SHP77 treated with DMSO at 0.1 percent for 48 hours (cell line): ENCODE measurements at regions not wholly inside any gene's neighbourhood (a gene's known extent, or its start where the extent isn't known, plus 50 kb on each side); places are given as distances from the start of the nearest gene placed in this dataset.

Source experiments
- DNase-seq: peaks from one replicate; lab custom pipeline; 2025; lab: John Stamatoyannopoulos, UW

DNA sequence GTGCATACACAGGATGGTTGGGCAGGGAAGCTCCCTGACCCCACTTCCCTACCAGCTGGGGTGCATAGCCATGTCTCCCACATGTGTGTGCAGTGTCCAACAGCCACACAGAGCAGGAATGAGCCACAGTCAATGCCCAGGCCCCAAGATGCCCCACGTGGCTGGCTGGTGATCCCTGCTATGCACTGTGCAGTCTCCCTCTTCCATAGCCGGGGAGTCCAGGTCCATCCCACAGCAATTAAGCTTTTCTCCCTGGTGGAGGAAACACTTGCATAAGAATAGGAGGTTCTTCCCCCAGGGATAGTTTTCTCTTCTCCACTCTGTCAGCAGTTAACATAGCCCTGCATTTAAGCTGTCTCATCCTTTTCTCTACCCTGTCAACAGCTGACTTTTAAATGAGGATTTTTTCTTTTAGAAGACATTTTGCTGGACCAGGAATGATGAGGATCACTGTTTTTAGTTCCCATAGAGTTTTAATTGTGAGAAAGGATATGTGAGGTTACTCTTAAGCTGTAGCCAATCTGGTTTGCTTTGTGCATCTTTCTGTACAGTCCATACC lies 396.5 kb upstream of the VWC2 start:
- DNase-seq: no peak

DNA sequence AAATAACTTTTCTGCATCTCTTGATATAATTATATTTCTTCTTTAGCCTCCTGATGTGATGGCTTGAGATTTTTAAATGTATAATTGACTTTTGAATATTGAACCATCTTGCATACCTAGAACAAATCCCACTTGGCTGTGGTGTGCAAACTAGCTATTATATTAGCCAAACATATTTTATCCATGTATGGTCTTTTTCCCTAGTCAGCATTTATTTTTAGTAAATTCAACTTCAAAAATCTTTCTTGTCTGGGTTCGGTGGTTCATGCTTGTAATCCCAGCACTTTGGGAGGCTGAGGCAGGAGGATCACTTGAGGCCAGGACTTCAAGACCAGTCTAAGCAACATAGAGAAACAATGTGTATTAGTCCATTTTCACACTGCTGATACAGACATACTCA lies 386.6 kb upstream of the VWC2 start:
- DNase-seq: no peak

GRCh38 chr7:49389871-49390479 lies 383.5 kb upstream of the VWC2 start:
- DNase-seq: no peak

- no peak for DNase-seq
Measured at GRCh38 chr7:49396229-49396628, 377.2 kb upstream of the VWC2 start.

DNA sequence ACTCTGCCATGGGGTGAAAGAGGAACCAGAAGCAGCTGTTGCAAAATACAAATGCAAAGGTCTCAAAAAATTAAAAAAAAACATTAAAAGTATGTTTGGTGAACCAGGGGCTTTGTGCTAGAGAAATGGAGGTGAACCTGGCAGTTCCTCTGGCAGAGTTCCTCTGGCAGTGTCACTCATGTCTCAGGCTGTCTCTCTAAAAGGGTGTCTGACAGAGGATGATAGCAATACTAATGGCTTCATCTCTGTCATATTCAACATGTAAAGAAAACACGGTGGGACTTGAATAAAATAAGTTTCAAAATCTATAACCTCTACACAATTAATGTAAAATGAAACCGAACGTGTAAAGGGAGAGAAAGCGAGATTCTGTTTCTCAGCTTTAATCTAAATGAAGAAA lies 375.7 kb upstream of the VWC2 start:
- DNase-seq: no peak

DNA sequence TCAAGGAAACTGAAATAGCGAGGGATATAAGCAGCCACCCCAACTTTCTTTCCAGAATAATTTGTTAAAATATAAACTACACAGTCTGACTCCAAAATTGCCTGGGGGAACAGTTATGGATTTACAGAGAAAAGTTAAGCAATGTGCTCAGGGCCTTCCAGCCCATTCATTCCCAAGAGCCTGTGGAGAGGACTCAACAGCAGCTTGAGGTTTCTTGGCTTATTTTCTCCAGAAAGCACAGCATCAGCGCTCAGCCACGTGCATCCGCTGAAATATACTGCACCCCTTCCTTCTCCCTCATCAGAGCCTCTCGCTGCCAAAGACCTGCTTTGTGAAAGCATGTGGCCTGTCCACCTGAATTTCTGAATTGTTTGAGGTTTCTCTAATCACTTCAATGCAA lies 375.2 kb upstream of the VWC2 start:
- DNase-seq: no peak

- no peak for DNase-seq
Measured at GRCh38 chr7:49398746-49399145, 374.7 kb upstream of the VWC2 start.

- no peak for DNase-seq
Measured at GRCh38 chr7:49400891-49401550, 372.4 kb upstream of the VWC2 start.

- DNase-seq: no peak
Measured at GRCh38 chr7:49403844-49404243, 369.6 kb upstream of the VWC2 start.

GRCh38 chr7:49407205-49407604 lies 366.2 kb upstream of the VWC2 start:
- no peak for DNase-seq

DNA sequence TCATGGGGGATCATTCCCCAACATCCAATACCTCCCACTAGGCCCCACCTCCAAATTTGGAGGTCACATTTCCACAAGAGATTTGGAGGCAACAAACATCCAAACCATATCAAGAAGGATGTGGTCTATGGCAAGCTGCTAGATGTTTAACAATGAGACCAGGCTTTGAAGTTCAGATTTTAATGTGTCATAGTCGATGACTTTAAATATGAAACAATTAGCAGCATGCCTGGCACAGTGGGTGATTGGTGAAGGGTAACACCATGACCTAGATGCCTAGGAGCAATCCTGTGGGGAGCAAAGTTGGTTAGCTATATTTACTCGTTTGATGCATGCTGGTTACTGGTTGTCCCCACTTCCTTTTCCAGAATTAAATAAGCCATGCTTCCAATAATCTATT lies 356.4 kb upstream of the VWC2 start:
- no peak for DNase-seq

DNA sequence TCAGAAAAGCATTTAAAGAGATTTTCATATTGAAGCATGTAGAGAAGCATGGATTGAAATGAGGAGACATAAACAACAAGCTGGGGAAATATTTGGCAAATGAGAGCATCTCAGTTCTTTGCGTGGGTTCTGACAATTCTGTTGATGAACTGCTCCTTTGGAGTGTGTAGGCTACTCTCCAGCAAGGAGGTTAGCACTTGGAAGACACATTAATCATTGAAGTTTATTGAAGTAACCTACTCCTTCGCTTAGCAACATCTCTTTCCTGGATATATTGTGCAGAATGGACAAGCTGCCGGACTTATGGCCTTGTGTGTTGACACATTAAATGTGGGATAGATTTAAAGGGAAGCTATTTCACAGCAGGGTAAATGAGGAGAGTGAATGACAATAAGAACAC lies 354.5 kb upstream of the VWC2 start:
- no peak for DNase-seq

DNA sequence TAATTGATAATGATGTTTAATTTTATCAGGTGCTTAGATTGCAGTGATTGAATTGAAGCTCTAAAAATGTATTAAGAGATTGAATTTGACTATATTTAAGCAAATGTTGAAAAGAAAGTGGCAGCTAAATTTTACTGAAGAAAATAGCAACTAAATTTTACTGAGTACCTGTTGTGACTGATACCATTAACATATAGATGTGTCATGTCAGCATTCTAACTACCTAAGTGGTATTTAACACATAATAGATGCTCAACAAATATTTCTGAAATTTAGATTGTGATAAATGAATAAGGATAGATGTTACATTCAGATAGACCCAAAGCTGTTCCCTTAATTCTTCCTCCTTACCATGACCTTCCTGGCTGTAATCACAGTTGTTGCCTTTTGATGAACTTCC lies 350.9 kb upstream of the VWC2 start:
- no peak for DNase-seq

GRCh38 chr7:49424109-49424508 lies 349.3 kb upstream of the VWC2 start:
- no peak for DNase-seq

DNA sequence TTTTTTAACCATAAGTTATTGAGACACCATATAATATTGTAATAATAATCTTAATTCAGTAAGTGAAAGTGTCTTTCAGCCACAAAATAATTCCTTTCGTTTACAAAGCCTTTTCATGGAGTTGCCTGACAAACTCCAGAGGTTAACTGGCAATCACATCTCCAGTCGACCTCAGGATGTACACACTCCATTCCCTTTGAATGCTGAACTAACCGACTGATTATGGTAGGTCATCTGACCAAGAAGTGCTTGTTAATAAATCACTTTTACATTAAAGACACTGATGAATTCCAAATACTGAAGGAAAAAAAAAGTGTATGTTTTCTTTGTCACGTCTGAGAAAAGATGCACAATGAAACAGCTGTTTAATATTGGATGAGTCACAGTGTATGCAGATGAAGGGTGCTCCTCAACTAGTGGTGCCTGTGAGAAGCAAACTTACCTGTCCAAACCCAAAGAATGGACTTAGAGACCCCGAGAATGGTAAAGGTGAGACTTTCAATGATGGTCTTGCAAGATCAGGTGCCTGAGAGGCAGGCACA lies 348.1 kb upstream of the VWC2 start:
- DNase-seq: no peak

DNA sequence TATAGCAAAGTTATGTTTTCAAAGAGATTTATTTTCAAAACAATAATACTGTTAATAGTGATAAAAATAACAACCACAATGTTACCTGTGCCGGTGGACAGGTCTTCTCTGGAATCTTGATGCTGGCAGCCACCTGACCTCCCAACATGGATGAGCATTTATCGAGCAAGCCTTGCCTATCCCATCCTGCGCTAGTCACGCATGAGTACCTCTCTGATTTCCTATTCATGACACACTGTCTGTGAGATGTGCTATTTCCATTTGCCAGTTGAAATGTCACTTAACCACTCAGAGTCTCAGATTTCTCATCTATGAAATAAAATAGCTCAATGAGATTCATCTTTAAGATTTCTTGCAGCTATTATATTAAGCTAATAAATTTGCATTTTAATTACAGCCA lies 341.2 kb upstream of the VWC2 start:
- no peak for DNase-seq

DNA sequence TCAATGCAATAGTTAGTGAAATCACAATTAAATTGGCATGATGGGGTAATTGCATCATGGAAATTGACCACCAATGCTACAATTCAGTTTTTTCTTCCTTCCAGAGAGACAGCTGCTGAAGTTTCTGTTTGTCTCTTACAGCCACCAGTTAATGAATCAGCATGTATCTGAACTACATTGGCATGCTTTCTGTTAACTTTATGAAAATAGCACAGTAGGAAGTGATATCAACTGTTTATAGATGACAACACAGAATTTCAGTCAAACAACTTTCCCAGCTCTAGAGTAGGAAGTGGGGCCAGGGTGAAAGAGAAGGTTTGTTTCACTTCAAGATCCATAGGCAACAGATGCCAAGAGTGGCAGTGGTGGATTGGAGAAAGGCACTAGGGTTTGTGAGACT lies 339.6 kb upstream of the VWC2 start:
- DNase-seq: no peak

- no peak for DNase-seq
Measured at GRCh38 chr7:49434846-49435245, 338.6 kb upstream of the VWC2 start.

DNA sequence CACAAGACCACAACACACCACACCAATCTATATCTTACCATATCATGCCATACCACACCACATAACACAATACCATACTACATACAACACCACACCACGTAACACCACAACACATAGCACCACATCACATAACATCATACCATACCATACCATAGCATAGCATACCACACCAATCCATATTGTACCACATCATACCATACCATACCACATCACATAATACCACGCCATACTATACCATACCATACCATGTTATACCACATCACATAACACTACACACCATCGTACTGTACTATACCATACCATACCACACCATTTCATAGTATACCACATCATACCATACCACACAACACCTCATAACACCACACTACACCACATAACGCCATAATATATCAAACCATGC lies 335.2 kb upstream of the VWC2 start:
- no peak for DNase-seq

- no peak for DNase-seq
Measured at GRCh38 chr7:49443515-49443914, 329.9 kb upstream of the VWC2 start.

DNA sequence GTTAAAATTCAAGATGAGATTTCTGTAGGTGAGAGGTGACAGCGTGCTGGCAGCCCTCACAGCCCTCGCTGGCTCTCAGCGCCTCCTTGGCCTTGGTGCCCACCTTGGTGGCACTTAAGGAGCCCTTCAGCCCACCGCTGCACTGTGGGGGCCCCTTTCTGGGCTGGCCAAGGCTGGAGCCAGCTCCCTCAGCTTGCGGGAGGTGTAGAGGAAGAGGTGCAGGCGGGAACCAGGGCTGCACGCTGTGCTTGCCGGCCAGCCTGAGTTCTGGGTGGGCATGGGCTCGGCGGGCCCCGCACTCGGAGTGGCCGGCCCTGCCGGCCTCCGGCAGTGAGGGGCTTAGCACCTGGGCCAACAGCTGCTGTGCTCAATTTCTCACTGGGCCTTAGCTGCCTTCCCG lies 320.0 kb upstream of the VWC2 start:
- no peak for DNase-seq

DNA sequence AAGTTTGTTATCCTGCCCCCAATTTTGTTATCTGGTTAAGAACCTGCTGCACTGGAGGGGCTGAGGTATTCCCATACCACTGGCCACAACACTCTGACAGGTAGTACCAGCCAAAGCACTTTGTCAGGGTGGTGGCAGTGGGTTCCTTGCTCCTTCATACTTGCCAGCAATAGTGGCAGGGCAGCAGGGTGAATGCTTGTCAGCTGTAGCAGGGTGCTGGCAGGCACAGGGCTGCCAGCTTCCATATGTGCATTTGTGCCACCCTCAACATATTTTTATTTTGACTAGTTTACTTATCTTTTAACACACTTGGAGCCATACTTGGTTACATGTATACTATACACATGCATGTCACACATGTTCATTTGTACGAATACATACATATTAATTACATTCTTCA lies 294.0 kb upstream of the VWC2 start:
- no peak for DNase-seq

DNA sequence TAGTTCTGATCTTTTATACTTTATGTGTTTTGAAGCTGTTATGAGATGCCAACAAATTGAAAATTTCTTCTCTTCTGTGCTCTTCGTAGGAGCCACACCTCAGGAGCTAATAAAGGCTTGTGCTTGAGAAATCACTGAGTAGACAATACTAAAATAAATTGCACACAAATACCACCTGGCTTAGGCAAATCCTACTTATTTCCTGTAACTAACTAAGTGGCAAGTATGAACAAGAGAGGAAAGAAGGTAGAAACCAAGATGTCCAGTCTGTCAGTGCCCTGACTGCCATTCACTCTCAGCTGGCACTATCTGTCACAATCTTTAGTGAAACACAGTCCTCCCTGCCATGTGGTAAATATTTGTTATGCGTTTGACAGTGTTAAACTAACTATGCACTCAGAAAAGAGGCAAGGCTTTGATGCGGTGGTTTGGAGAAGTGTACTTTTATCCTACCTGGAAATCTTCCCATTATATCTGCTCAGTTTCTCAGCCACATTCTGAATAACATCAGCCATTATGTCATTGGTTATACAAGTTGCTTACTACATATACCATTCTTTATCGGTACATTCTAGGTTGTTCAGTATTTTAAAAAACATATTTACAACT lies 293.4 kb upstream of the VWC2 start:
- no peak for DNase-seq
